GM18909 (cell line): ENCODE measurements at regions not wholly inside any gene's neighbourhood (a gene's known extent, or its start where the extent isn't known, plus 50 kb on each side); places are given as distances from the start of the nearest gene placed in this dataset.

Experiments used
- ATAC-seq: cut with Tn5 transposase; IDR thresholded peaks from one replicate; pipeline ENCODE4 v1.9.1; 2021; ENCODE audit warnings: mild to moderate bottlenecking; ENCODE audit not compliant: unreplicated experiment, poor library complexity

DNA sequence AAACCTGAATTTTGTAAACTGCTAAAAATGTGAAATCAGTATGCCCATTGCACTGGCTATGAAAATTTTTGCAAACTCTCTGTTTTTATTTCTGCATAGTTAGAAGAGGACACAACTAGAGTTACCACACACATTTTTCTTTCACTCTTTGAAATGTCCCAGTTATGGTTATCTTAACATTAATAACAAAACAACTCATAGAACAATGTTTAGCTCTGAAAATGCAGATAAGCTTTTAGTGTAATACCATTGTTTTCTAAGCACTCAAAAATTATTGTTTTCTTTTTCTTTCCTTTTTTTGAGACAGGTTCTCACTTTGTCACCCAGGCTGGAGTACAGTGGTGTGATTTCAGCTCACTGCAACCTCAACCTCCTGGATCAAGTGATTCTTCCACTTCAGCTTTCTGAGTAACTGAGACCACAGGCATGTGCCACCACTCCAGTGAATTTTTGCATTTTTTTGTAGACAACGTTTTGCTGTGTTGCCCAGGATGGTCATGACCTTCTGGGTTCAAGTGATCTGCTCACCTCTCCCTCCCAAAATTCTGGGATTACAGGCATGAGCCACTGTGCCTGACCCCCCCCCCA lies 1204.5 kb upstream of the ZEB2 start:
- ATAC-seq: no peak

DNA sequence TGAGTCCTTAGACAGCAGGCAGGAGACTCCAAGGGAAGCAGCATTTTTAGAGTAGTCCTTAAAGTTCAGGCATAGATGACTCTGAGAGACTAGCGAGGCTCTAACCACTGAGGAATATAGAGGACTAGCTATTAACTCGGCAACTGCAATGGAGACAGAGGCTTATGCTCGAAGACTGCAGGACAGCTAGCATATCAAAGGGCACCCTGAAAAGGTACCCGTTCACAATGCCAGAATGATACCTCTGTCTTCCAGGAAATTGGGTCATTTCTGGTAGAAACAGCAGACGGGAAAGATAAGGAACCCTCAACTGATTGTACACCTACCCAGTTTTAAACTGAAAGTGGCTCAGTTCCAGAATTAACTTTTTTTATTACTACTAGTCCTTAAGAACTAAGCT lies 1204.0 kb upstream of the ZEB2 start:
- no peak for ATAC-seq

DNA sequence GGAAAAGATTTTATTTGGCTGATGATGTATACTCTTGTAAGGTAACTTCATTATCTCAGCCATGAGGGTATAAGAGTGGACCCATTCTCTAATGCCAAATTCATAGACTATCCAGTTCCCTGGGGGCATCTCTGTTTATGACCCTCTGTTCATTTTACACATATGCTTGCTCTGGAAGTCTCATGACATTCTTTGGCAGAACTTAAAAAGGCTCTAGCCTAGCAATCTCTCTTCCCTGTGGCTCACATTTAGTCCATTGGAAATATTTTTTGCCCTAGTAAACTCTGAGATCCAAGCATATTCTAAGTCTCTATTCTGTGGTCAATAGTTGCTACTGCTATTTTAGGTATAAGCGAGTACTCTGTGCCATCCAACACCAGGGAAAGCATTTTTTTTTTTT lies 1201.8 kb upstream of the ZEB2 start:
- no peak for ATAC-seq

DNA sequence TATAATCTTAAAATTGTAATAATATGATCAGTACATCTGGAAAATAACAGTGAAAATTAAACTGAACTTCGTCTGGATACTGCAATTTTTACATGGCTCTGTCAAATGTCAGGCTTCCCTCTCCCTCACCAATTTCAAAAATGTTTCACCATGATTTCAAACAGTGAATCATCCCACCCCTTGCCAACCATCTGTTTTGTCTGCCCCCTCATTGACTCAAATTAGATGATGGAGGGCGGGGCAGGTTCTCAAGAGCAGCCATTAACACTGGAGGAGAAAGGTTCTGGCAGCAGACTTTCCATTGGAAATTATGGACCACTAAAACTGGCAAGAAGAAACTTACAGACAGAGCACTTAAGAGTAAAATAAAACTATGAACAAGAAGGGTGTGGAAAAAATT lies 1195.7 kb upstream of the ZEB2 start:
- no peak for ATAC-seq

DNA sequence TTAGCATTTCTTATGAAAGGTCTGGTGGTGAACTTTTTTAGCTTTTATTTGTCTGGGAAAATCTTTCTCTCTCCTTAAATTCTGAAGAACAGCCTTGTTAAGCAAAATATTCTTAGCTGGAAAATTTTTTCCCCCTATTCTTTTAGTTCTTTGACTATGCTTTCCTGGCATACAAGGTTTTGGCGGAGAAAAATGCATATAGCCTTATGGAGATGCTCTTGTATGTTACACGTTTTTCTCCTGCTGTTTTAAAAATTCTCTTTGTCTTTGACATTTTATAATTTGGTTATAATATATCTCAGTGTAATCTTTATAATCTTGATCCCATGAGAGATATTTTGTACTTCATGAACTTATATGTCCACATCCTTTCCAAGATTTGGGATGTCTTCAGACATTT lies 1190.4 kb upstream of the ZEB2 start:
- ATAC-seq: no peak

DNA sequence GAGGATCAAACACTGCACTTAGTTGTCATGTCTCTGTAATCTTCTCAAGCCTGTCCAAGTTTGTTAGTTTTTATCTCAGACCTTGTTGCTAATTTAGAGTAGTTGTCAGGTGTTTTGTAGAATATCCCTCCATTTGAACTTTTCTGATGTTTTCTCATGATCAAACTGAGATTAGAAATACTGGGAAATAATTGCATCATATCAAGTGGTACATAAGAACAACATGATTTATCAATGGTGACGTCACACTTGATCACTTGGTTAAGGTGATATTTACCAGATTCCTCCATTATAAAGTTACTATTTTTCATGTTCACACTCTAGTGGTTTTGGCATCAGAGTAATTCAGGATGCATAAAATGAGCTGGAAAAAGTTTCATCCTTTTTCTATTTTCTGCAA lies 1182.4 kb upstream of the ZEB2 start:
- ATAC-seq: no peak

DNA sequence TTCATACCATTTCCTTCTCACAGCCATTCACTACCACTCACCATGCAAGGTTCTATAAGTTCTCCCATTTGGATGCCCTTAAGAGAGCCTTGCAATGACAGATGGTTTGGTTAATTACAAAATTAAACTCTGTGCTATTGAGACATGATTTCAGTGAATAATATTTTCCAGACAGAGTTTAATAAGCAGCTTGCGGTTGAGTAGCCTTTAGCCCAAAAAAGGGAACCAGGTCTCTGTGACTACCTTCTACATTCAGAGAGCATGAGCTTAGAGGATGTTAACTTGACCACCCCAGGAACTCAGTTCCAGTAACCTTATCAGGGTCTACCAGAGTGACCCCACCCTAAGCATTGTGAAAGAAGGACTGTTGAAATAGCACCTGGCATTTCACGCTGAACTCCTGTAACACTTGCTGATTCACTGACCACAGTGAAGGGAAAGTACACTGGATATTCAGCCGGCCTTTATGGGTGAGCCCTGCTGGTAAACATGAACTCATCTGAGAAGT lies 1173.1 kb upstream of the ZEB2 start:
- peak; percentile 95 for ATAC-seq

DNA sequence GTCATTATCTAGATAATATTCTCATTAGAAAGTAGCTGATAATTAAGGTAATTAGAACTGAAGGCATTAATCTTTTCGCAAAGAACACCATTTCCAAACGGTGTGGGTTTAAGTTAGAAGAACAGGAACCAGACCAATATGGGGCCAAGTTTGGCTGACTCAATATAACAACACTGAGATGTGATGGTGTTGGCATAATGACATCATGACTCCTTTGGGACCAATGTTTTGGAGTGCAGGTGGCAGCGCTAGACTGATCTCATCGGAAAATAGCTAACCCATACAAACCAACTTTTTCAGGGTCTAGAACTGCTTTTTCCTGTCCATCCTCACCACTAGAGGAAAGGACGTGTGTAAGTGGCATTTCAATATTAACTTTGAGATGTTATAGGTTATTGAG lies 1171.7 kb upstream of the ZEB2 start:
- no peak for ATAC-seq

DNA sequence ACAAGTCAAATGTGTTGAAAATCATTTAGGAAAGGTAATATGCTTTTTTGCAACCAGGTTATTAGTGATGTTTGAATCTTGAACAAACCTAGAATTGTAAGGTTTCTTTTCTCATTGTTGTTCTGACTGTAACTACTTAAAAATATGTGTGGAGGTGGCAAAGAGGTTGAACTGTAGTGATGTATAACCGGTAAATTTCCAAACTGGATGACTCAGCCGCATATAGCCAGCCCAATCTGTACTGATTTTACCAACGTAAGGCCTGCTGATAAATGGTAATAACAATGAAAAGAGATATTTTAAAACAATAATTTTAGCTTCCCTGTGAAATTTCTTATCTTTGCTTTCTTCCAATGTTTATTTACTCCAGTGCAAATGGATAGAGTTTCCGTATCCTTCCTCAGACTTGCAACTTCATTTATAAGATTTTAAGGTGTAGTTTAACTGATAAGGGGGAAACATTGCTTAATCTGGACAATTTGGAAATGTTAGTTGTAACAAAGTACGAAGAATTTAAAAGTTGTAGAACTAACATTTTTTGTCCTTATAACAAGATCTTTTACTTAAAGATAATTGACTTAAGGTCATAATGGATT lies 1170.4 kb upstream of the ZEB2 start:
- no peak for ATAC-seq

DNA sequence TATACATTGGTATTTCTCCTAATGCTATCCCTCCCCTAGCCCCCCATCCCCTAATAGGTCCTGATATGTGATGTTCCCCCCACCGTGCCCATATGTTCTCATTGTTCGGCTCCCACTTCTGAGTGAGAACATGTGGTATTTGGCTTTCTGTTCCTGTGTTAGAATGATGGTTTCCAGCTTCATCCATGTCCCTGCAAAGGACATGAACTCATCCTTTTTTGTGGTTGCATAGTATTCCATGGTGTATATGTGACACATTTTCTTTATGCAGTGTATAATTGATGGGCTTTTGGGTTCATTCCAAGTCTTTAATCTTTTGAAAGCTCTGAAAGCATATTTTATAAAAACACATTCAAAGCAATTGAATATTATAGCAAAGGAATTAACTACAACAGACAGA lies 1169.4 kb upstream of the ZEB2 start:
- no peak for ATAC-seq

DNA sequence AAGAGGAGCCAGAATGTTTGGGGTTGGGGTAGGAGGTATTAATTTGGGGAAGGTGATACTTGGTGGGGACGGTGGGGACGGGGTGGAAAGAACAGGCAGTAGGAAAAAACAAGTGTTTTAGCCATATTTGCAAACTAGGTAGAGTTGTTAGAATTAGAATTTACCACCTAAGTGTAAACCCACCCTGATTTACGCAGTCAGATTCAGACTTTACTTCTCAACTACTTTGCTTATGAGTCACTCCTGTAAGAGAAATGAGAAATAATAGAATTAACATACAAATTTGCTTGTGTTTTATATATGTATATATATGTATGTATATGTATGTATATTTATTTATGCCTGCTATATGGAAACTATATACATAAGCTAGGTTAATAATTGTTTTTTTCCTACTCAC lies 1168.2 kb upstream of the ZEB2 start:
- ATAC-seq: peak; percentile 32

DNA sequence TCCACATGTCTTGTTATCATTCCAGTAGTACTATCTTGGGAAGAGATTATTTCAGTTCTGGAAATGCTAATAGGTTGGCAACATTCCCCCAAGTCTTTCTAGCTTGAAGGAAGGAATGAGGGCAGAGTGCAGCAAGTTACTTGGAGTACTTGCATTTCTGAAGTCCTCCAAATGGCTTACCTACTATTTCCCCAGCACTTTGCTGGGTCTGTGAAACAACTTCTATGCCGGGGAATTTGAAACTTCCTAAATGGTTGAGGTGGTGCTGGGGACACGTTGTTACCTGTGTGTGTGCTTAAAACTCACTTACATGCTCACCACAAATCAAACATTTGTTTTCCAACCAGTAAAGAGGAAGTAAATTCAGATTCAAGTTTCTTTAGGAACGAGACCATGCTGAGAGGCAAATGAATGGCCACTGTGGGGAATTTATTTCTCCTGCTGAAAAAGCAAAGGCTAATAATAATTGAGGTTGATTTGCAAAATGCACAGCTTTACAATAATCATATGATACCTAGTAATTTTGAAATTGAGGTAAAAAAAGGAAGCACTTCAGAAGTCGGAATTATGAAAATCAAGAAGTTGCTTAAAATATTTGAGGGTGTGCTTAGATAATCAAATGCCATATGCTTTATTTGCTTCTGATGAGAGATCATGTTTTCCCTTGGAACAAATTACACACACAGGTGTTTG lies 1167.7 kb upstream of the ZEB2 start:
- ATAC-seq: peak; percentile 34

DNA sequence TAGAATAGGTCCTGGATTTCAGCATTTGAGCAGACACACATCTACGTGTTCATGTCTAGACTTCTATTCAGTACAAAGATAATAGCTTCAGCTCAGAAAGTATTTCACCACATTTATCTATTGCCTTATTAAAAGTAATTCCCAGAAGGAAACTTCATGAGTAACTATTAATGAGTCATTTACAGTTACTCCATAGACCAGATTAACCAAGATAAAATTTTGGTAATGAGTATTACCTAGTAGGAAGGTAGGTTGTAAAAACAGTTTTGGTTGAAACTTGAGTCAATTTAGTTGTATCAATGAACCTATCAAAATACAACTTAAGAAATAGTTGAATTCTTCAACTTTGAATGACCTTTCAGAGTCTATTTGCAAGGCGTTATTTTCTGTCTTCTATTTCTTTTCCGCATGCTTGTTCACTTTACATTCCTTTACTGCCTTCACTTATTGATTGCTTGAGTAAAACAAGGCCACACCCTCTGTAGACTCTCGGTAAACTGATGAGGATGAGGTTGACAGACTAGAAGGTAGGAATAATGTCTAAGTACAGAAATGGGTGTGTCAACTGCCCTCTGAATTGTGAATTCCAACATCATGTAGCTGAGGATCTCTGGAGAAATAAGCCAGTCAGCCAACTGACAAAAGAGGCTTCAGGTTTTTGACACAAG lies 1165.6 kb upstream of the ZEB2 start:
- ATAC-seq: no peak

DNA sequence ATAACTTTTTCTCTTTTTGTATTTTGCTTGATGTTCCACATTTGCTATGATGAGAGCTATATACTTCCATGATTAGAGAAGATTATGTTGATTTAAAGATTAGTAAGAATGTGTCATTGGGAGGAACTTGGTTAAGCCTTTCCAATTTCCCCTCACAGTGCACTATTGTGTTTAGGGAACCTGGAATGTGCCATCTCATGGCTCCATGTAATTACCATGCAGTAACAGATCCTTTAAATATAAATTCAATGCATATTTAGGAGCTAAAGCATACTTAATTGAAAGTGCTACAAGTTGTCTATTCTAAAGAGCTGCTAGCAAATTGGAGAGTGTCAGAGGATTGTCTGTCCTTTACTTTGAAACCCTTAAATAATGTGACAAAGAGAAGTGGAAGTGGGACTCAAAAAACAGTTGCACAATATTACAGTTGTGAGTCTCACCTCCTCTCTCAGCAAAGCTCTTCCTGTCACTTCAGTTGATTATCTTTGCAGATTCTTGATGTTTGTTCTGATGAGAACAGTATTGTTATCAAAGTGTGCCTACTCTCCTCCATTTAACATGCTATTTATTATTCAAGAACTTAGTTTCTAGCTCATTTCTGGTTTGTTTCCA lies 1162.7 kb upstream of the ZEB2 start:
- ATAC-seq: no peak

DNA sequence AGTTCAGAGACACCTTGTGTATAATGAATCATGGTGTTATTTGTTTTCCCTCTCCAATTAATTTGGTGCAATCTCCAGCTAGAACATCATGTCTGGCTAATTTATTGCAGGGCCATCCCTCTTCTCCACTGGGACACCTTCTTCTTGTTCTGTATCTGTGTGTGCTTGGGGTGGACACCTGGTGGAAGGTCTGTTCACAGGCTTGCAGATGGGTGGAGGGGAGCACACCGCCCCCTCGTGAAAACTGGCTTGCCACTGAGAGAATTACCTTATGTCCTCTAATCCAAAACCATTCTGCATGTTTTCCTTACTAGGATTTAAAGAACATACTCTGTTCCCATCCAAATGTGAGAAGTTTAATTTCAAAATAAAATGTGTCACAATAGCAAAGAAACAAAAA lies 1160.4 kb upstream of the ZEB2 start:
- no peak for ATAC-seq

DNA sequence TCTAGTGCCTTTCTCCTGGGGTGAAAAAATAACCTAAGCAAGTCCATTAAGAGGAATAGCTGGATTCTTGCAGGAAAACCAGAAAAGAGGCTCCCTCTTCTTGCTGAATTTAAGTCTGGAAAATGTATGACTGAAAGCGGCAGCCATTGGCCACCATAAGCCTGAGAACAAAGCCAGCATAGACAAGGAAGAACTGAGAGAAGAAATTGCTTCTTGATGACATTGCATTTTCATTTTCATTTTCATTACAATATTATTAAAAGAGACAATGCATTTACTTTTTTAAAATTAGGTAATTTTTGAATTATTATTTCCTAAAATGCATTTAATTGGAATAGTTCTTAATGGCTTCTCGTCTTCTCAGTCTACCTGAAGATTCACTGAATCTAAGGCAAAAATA lies 1157.5 kb upstream of the ZEB2 start:
- no peak for ATAC-seq

DNA sequence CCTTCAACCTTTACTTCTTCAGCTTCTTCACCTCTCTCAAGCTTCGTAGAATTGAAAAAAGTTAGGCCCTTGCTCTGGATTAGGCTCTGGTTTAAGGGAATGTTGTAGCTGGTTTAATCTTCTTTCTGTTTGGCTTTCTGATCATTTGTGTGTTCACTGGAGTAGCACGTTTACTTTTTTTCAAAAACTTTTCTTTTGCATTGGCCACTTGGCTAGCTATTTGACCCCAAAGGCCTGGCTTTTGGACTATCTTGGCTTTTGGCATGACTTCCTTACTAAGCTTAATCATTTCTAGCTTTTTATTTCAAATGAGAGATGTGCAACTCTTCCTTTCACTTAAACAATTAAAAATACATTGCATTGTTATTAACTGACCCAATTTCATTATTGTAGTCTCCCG lies 1154.8 kb upstream of the ZEB2 start:
- no peak for ATAC-seq

DNA sequence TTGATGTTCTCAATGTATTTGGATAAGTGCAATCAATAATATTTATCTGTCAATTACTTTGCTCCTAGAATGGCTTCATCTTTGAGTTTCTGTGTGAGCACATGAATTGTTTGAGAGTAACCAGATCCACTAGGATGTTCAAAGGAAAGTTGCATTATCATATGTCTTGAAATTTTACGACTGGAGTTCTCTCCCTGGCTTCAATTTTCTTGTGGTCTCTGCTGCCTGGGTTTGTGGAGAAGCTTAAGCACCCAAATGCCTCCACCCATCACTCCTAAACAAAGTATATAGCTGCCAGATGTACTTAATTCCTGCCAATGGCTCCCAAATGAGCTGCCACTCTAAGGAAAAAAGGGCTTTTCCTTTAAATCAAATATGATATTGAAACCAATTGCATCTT lies 1149.4 kb upstream of the ZEB2 start:
- ATAC-seq: no peak

DNA sequence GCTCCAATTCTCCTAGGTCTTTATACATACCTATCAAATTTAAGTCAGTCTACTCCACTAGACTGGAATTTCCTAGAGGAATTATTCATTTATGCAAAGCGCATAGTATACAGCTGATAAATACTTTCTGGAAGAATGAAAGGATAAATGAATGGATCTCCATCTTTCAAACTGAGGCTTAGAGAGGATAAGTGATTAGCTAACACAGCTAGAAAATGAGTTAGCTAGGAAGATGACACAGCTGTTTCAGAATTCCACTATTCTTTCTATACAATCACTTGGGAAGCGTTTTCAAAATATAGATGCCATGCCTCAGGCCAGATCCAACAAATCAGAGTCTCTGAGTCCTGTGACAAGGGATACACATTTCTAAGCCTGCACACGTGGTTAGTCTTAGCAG lies 1146.6 kb upstream of the ZEB2 start:
- no peak for ATAC-seq

DNA sequence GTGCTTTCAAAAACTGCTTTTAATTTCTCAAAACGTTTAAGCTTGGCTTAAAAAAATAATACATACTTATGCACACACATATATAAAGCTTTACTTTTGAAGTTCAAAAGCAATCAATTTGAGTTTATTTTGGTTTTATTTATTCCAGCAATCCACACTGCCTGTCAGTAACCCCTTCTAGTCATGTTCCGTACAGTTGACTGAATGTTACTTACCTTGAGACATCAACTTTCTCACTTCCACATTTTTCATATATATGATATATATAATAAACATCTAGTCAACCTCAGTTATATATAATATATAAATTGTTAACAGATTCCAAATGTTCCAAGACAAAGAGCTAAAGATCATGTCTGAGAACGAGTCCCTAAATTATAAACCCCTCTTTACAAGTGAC lies 1137.3 kb upstream of the ZEB2 start:
- no peak for ATAC-seq

DNA sequence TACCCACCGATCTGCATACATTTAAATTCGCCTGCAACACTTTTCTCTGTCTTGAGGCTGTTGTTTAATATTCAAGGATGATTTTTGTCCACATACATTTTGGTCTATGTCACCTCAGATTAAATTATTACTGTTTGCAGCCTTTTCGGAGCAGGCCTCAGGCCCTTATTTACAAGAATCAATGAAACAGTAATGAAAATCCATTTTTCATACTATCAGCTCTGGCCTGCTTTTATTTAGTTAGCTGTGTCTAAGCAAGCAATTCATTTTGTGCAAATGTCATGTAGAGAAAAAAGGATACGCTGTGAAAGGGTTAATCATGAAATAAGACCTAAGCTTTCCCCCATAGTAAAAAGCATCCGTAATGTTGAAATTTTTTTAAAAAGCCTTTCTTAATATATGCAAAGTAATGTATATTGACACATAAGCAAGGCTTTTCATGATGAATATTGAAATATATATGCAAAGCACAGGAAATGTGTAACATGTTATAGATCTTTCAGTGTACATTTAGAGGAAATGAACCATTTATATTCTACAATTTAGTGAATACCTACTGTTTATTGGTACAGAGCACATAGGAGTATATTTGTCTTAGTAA lies 1135.3 kb upstream of the ZEB2 start:
- ATAC-seq: no peak
